ENCODE measurements at regions not wholly inside any gene's neighbourhood (a gene's known extent, or its start where the extent isn't known, plus 50 kb on each side); places are given as distances from the start of the nearest gene placed in this dataset.

- no peak for TF ChIP-seq POLR2AphosphoS5 (IDR thresholded peaks at IDR 0.05; ENCODE audit: borderline replicate concordance, low read depth, low read length)
- no peak for TF ChIP-seq FOXP2 (optimal IDR thresholded peaks at IDR 0.05; ENCODE audit: control extremely low read depth, extremely low read length, insufficient read depth)
These were observed 1337.5 kb downstream of the FSTL5 start for GRCh38 chr4:160826339-160826679.
